ENCODE measurements at regions not wholly inside any gene's neighbourhood (a gene's known extent, or its start where the extent isn't known, plus 50 kb on each side); places are given as distances from the start of the nearest gene placed in this dataset.

DNA sequence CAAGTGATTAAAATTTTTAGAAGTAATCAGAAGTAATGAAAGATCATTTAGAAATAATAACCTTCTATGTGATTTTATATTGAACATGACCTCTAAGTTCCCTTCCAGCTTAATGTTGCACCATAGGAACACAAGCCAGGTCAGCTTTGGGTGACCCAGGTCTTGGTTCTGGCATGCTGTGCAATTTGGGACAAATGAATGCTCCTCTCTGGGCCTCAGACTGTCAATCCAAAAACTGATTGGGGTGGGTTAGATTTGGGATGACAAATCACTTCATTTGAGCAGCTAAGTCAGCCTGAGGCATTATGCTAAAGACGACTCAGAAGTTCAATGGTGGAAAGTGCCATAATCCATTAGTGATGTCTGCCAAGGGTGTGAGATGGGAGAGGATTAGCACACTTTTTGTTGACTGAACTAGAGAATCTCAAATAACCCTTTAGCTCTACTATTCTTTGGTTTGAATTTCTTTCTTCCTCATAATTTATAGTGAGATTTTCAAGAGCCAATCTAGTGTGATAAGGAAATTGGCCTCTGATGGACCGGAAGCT is 60.7 kb upstream of the BOD1 start:
- TF ChIP-seq, protein P1, sequence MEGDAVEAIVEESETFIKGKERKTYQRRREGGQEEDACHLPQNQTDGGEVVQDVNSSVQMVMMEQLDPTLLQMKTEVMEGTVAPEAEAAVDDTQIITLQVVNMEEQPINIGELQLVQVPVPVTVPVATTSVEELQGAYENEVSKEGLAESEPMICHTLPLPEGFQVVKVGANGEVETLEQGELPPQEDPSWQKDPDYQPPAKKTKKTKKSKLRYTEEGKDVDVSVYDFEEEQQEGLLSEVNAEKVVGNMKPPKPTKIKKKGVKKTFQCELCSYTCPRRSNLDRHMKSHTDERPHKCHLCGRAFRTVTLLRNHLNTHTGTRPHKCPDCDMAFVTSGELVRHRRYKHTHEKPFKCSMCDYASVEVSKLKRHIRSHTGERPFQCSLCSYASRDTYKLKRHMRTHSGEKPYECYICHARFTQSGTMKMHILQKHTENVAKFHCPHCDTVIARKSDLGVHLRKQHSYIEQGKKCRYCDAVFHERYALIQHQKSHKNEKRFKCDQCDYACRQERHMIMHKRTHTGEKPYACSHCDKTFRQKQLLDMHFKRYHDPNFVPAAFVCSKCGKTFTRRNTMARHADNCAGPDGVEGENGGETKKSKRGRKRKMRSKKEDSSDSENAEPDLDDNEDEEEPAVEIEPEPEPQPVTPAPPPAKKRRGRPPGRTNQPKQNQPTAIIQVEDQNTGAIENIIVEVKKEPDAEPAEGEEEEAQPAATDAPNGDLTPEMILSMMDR (IDR thresholded peaks at IDR 0.05; ENCODE audit: poor library complexity), result no peak
- no peak for TF ChIP-seq EZH2 (IDR thresholded peaks at IDR 0.05; ENCODE audit: borderline replicate concordance)
- TF ChIP-seq EZH2phosphoT487 (IDR thresholded peaks at IDR 0.05; ENCODE audit: low read depth, severe bottlenecking, unreplicated experiment), result no peak

Measured in hepatocyte (in vitro differentiated cells).